Activated CD4-positive, CD25-positive, alpha-beta regulatory T cell treated with anti-CD3 and anti-CD28 coated beads, Interleukin-2, amount 50 U/mL, for 16 hours (primary cell): ENCODE measurements at regions not wholly inside any gene's neighbourhood (a gene's known extent, or its start where the extent isn't known, plus 50 kb on each side); places are given as distances from the start of the nearest gene placed in this dataset.

ENCODE experiments used
- DNase-seq: peaks from one replicate; pipeline ENCODE4 v3.0.0-alpha.2; 2020; ENCODE audit warnings: low read depth, low spot score

- DNase-seq, result no peak
Measured at GRCh38 chr12:107522692-107523477, 162.7 kb upstream of the PWP1 start.

- no peak for DNase-seq
Measured at GRCh38 chr12:107523775-107524535, 161.6 kb upstream of the PWP1 start.

- no peak for DNase-seq
Measured at GRCh38 chr12:107525063-107525718, 160.4 kb upstream of the PWP1 start.

GRCh38 chr12:107525719-107526554 is 159.7 kb upstream of the PWP1 start:
- DNase-seq, result no peak

- DNase-seq, result no peak
Measured at GRCh38 chr12:107526555-107527180, 158.9 kb upstream of the PWP1 start.

GRCh38 chr12:107528731-107529365 is 156.8 kb upstream of the PWP1 start:
- no peak for DNase-seq

GRCh38 chr12:107529991-107530390 is 155.6 kb upstream of the PWP1 start:
- DNase-seq, result no peak

GRCh38 chr12:107530701-107531100 is 154.9 kb upstream of the PWP1 start:
- no peak for DNase-seq

GRCh38 chr12:107533218-107533617 is 152.4 kb upstream of the PWP1 start:
- no peak for DNase-seq

- no peak for DNase-seq
Measured at GRCh38 chr12:107536613-107537012, 149.0 kb upstream of the PWP1 start.

GRCh38 chr12:107537464-107538119 is 148.0 kb upstream of the PWP1 start:
- DNase-seq, result no peak

GRCh38 chr12:107539196-107539939 is 146.2 kb upstream of the PWP1 start:
- no peak for DNase-seq

- no peak for DNase-seq
Measured at GRCh38 chr12:107541001-107541705, 144.4 kb upstream of the PWP1 start.

GRCh38 chr12:107543416-107543815 is 142.2 kb upstream of the PWP1 start:
- no peak for DNase-seq

GRCh38 chr12:107543841-107544240 is 141.8 kb upstream of the PWP1 start:
- DNase-seq, result no peak

GRCh38 chr12:107544937-107545336 is 140.7 kb upstream of the PWP1 start:
- DNase-seq, result no peak

GRCh38 chr12:107545737-107546353 is 139.8 kb upstream of the PWP1 start:
- no peak for DNase-seq

GRCh38 chr12:107547389-107547788 is 138.2 kb upstream of the PWP1 start:
- no peak for DNase-seq
